ENCODE measurements at regions not wholly inside any gene's neighbourhood (a gene's known extent, or its start where the extent isn't known, plus 50 kb on each side); places are given as distances from the start of the nearest gene placed in this dataset.
"Not testable (repeated sequence)": the region's sequence is repeated elsewhere in the genome, so short reads cannot be mapped to it uniquely, and the experiment has no call there.

- TF ChIP-seq ZFX (IDR thresholded peaks at IDR 0.05) (no peak), CTCF (conservative IDR thresholded peaks at IDR 0.05) (no peak)
- no peak overlapping the region for H3K27ac ChIP-seq
Measured at GRCh38 chr5:104576677-104577076, 1014.1 kb upstream of the NUDT12 start.

GRCh38 chr5:104573949-104574709 is 1011.5 kb upstream of the NUDT12 start:
- no peak overlapping the region for H3K27ac ChIP-seq
- TF ChIP-seq ZFX (IDR thresholded peaks at IDR 0.05) = no peak
- 0 out of 2 replicates have a peak, but pooled peaks have one; percentile 4 for TF ChIP-seq CTCF (conservative IDR thresholded peaks at IDR 0.05)

- no peak overlapping the region for H3K27ac ChIP-seq
- no peak for TF ChIP-seq ZFX (IDR thresholded peaks at IDR 0.05)
- TF ChIP-seq CTCF (conservative IDR thresholded peaks at IDR 0.05) = no peak
Measured at GRCh38 chr5:104569621-104570020, 1007.0 kb upstream of the NUDT12 start.

- no peak for TF ChIP-seq ZFX (IDR thresholded peaks at IDR 0.05)
- no peak for TF ChIP-seq CTCF (conservative IDR thresholded peaks at IDR 0.05)
- no peak overlapping the region for H3K27ac ChIP-seq
Measured at GRCh38 chr5:104564530-104564929, 1001.9 kb upstream of the NUDT12 start.

- H3K27ac ChIP-seq = no peak overlapping the region
Measured at GRCh38 chr5:104556957-104557356, 994.4 kb upstream of the NUDT12 start.

GRCh38 chr5:104551628-104552027 is 989.0 kb upstream of the NUDT12 start:
- TF ChIP-seq ZFX (IDR thresholded peaks at IDR 0.05) = no peak
- TF ChIP-seq CTCF (conservative IDR thresholded peaks at IDR 0.05) = no peak

More at GRCh38 chr5:104556957-104557356, 994.4 kb upstream of the NUDT12 start:
- TF ChIP-seq ZFX (IDR thresholded peaks at IDR 0.05) (no peak), CTCF (conservative IDR thresholded peaks at IDR 0.05) (no peak)

GRCh38 chr5:104546871-104547270 is 984.3 kb upstream of the NUDT12 start:
- not testable (repeated sequence) for H3K27ac ChIP-seq

More at GRCh38 chr5:104551628-104552027, 989.0 kb upstream of the NUDT12 start:
- no peak overlapping the region for H3K27ac ChIP-seq
